ENCODE measurements at regions not wholly inside any gene's neighbourhood (a gene's known extent, or its start where the extent isn't known, plus 50 kb on each side); places are given as distances from the start of the nearest gene placed in this dataset.
"Not testable (repeated sequence)": the region's sequence is repeated elsewhere in the genome, so short reads cannot be mapped to it uniquely, and the experiment has no call there.

GRCh38 chr5:113753182-113753581 is 239.7 kb downstream of the YTHDC2 start:
- TF ChIP-seq CTCF (IDR thresholded peaks at IDR 0.05); ZFX (IDR thresholded peaks at IDR 0.05; ENCODE audit: borderline replicate concordance): not testable (repeated sequence)
